Neural cell (in vitro differentiated cells): ENCODE measurements at regions not wholly inside any gene's neighbourhood (a gene's known extent, or its start where the extent isn't known, plus 50 kb on each side); places are given as distances from the start of the nearest gene placed in this dataset.

Source experiments
- H2AFZ ChIP-seq: fragments of 200-600, 300-800 bp; sonication (generic), shearing (Covaris generic); 2 replicates; pipeline ENCODE4 v1.6.0; 2014; ENCODE audit warnings: low read depth, mild to moderate bottlenecking, antibody characterized with exemption, low read length, moderate library complexity
- H3F3A ChIP-seq: fragments of 200-600 bp; shearing (Covaris generic); 2 replicates; pipeline ENCODE4 v1.6.1; 2016; ENCODE audit warnings: mild to moderate bottlenecking, moderate library complexity, mixed read lengths, antibody characterized with exemption, low read length; ENCODE audit not compliant: insufficient read depth, poor library complexity, severe bottlenecking
- H3K27ac ChIP-seq: fragments of 200-600, 300-800 bp; sonication (generic), shearing (Covaris generic); 2 replicates; pipeline ENCODE4 v1.5.1; 2014; ENCODE audit warnings: mild to moderate bottlenecking, low read length, moderate library complexity
- H3K27me3 ChIP-seq: fragments of 300-800, 200-600 bp; sonication (generic), shearing (Covaris generic); 2 replicates; pipeline ENCODE4 v1.6.0; 2014; ENCODE audit warnings: mild to moderate bottlenecking, low read depth, low read length, moderate library complexity; ENCODE audit not compliant: insufficient read depth
- H3K36me3 ChIP-seq: fragments of 300-800, 200-600 bp; sonication (generic), shearing (Covaris generic); 2 replicates; pipeline ENCODE4 v1.5.1; 2014; ENCODE audit warnings: mild to moderate bottlenecking, antibody characterized with exemption, low read length, moderate library complexity; ENCODE audit not compliant: insufficient read depth
- H3K4me2 ChIP-seq: fragments of 300-800, 200-600 bp; sonication (generic), shearing (Covaris generic); 2 replicates; pipeline ENCODE4 v1.6.0; 2014; ENCODE audit warnings: mild to moderate bottlenecking, low read length
- H3K4me3 ChIP-seq: fragments of 300-800, 200-600 bp; sonication (generic), shearing (Covaris generic); 2 replicates; pipeline ENCODE4 v1.5.1; 2014; ENCODE audit warnings: mild to moderate bottlenecking, low read length, moderate library complexity
- H3K79me2 ChIP-seq: fragments of 200-600 bp; shearing (Covaris generic); replicated peaks from 2 replicates; pipeline ENCODE4 v1.6.0; 2014; ENCODE audit warnings: mild to moderate bottlenecking, low read length, moderate library complexity; ENCODE audit not compliant: insufficient read depth
- H3K9ac ChIP-seq: fragments of 300-800, 200-600 bp; sonication (generic), shearing (Covaris generic); 2 replicates; pipeline ENCODE4 v1.6.1; 2016; ENCODE audit warnings: mild to moderate bottlenecking, low read length, mixed read lengths
- H3K9me2 ChIP-seq: fragments of 200-600 bp; shearing (Covaris generic); 2 replicates; pipeline ENCODE4 v1.6.1; 2016; ENCODE audit warnings: mild to moderate bottlenecking, low read length, mixed read lengths; ENCODE audit not compliant: insufficient read depth
- H3K9me3 ChIP-seq: fragments of 200-600, 300-800 bp; sonication (generic), shearing (Covaris generic); 2 replicates; pipeline ENCODE4 v1.6.1; 2016; ENCODE audit warnings: mild to moderate bottlenecking, mixed run types, low read length, moderate library complexity, mixed read lengths
- H4K20me1 ChIP-seq: fragments of 200-600 bp; shearing (Covaris generic); 2 replicates; pipeline ENCODE4 v1.6.1; 2016; ENCODE audit warnings: mild to moderate bottlenecking, mixed run types; ENCODE audit not compliant: insufficient read depth
- EP300 ChIP-seq: fragments of 450-650 bp; conservative IDR thresholded peaks from 2 replicates; pipeline ENCODE4 v1.6.1; 2014; ENCODE audit warnings: antibody characterized with exemption, mild to moderate bottlenecking, moderate library complexity; ENCODE audit not compliant: poor library complexity, severe bottlenecking
- EZH2 ChIP-seq: fragments of 200-600, 300-800 bp; shearing (Covaris generic), sonication (generic); IDR thresholded peaks from 2 replicates; pipeline ENCODE4 v1.6.1; 2014; ENCODE audit warnings: antibody characterized with exemption, low read length, borderline replicate concordance, mild to moderate bottlenecking; ENCODE audit not compliant: insufficient read depth, poor library complexity, severe bottlenecking
- MXI1 ChIP-seq: fragments of 450-650 bp; conservative IDR thresholded peaks from 2 replicates; pipeline ENCODE4 v1.6.1; 2014; ENCODE audit warnings: antibody characterized with exemption, mild to moderate bottlenecking; ENCODE audit not compliant: poor library complexity, severe bottlenecking
- POLR2AphosphoS5 ChIP-seq: IDR thresholded peaks from 2 replicates; pipeline ENCODE4 v1.6.1; 2012
- RAD21 ChIP-seq: fragments of 450-650 bp; conservative IDR thresholded peaks from 2 replicates; pipeline ENCODE4 v1.6.1; 2014; ENCODE audit warnings: antibody characterized with exemption, mild to moderate bottlenecking, moderate library complexity
- SMC3 ChIP-seq: fragments of 450-650 bp; conservative IDR thresholded peaks from 2 replicates; pipeline ENCODE4 v1.6.1; 2014; ENCODE audit warnings: antibody characterized with exemption, mild to moderate bottlenecking, moderate library complexity; ENCODE audit not compliant: poor library complexity
- TAF1 ChIP-seq: IDR thresholded peaks from 2 replicates; pipeline ENCODE4 v1.6.1; 2012; ENCODE audit warnings: low read depth
- TF ChIP-seq, protein P1 (sequence below): fragments of 450-650 bp; IDR thresholded peaks from 2 replicates; pipeline ENCODE4 v1.5.1; 2014; ENCODE audit warnings: antibody characterized with exemption, mild to moderate bottlenecking, moderate library complexity; ENCODE audit not compliant: poor library complexity, severe bottlenecking
- TF ChIP-seq, protein P2 (sequence below): IDR thresholded peaks from 2 replicates; pipeline ENCODE4 v1.6.1; 2012; ENCODE audit warnings: borderline replicate concordance

DNA sequence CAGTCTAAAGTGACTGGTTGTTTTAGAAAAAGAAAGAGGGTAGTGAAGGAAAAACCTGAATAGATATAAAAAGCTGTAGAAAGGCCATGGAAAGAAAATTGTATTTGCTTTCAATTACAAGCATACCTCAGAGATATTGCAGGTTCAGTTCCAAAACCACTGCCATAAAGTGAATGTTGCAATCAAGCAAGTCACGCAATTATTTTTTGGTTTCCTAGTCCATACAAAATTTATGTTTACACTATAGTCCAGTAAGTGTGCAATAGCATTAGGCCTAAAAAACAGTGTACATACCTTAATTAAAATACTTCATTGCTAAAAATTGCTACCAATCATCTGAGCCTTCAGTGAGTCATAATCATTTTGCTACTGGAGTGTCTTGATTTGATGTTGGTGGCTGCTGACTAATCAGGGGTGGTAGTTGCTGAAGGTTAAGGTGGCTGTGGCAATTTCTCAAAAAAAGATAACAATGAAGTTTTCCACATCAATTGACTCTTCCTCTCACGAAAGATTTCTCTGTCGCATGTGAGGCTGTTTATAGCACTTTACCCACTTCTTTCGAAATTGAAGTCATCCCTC, 2003.8 kb upstream of the PIK3C3 start:
- no peaks in the 10 kb centered on the region for H3K79me2 ChIP-seq
- H4K20me1 ChIP-seq = no peaks in the 10 kb centered on the region
- no peaks in the 10 kb centered on the region for H3K36me3 ChIP-seq
- no peaks in the 10 kb centered on the region for H3K27me3 ChIP-seq
- no peaks in the 10 kb centered on the region for H3K9me2 ChIP-seq
- no peak overlapping the region for H3K27ac ChIP-seq
- H3K4me2 ChIP-seq = no peak overlapping the region
- TF ChIP-seq, protein P1, sequence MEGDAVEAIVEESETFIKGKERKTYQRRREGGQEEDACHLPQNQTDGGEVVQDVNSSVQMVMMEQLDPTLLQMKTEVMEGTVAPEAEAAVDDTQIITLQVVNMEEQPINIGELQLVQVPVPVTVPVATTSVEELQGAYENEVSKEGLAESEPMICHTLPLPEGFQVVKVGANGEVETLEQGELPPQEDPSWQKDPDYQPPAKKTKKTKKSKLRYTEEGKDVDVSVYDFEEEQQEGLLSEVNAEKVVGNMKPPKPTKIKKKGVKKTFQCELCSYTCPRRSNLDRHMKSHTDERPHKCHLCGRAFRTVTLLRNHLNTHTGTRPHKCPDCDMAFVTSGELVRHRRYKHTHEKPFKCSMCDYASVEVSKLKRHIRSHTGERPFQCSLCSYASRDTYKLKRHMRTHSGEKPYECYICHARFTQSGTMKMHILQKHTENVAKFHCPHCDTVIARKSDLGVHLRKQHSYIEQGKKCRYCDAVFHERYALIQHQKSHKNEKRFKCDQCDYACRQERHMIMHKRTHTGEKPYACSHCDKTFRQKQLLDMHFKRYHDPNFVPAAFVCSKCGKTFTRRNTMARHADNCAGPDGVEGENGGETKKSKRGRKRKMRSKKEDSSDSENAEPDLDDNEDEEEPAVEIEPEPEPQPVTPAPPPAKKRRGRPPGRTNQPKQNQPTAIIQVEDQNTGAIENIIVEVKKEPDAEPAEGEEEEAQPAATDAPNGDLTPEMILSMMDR = no peak
- TF ChIP-seq POLR2AphosphoS5 = no peak
- TF ChIP-seq MXI1 = no peak
- TF ChIP-seq, protein P2, sequence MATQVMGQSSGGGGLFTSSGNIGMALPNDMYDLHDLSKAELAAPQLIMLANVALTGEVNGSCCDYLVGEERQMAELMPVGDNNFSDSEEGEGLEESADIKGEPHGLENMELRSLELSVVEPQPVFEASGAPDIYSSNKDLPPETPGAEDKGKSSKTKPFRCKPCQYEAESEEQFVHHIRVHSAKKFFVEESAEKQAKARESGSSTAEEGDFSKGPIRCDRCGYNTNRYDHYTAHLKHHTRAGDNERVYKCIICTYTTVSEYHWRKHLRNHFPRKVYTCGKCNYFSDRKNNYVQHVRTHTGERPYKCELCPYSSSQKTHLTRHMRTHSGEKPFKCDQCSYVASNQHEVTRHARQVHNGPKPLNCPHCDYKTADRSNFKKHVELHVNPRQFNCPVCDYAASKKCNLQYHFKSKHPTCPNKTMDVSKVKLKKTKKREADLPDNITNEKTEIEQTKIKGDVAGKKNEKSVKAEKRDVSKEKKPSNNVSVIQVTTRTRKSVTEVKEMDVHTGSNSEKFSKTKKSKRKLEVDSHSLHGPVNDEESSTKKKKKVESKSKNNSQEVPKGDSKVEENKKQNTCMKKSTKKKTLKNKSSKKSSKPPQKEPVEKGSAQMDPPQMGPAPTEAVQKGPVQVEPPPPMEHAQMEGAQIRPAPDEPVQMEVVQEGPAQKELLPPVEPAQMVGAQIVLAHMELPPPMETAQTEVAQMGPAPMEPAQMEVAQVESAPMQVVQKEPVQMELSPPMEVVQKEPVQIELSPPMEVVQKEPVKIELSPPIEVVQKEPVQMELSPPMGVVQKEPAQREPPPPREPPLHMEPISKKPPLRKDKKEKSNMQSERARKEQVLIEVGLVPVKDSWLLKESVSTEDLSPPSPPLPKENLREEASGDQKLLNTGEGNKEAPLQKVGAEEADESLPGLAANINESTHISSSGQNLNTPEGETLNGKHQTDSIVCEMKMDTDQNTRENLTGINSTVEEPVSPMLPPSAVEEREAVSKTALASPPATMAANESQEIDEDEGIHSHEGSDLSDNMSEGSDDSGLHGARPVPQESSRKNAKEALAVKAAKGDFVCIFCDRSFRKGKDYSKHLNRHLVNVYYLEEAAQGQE = no peak
- TF ChIP-seq EP300 = no peak
- peaks cover 2% of the 10 kb centered on the region for H3F3A ChIP-seq
- H3K4me3 ChIP-seq = no peak overlapping the region
- no peak overlapping the region for H2AFZ ChIP-seq
- no peak overlapping the region for H3K9ac ChIP-seq
- H3K9me3 ChIP-seq = no peaks in the 10 kb centered on the region

DNA sequence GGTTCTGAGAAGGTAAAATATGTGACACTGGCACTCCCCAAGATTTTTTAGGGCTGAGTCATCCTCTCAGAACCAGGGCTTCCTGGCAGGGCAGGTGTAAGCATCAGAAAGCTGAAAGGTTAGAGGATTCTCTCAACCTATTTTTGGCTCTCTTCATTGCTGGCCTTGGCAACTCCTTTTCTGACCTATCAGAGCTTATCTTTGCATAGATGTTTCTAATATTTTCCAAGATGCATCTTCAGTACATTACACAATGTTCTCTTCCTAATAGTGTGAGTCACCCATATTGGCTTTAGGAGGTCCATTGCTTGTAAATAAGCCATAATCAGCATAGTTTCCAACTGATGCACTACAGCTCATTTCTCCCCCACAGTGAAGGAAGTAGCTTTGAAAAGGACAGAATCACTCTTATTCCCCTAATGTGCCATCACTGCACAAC, 2008.4 kb upstream of the PIK3C3 start:
- Histone ChIP-seq H3K9ac (no peak overlapping the region), H3K9me2 (no peaks in the 10 kb centered on the region), H3K4me3 (no peak overlapping the region), H4K20me1 (no peaks in the 10 kb centered on the region), H2AFZ (no peak overlapping the region), H3K4me2 (no peak overlapping the region), H3K27me3 (no peaks in the 10 kb centered on the region), H3K79me2 (no peaks in the 10 kb centered on the region), H3K9me3 (no peaks in the 10 kb centered on the region), H3K36me3 (no peaks in the 10 kb centered on the region), H3K27ac (peak overlapping the region; percentile 39), H3F3A (peaks cover 3% of the 10 kb centered on the region)
- TF ChIP-seq TAF1 = no peak
- TF ChIP-seq POLR2AphosphoS5 = peak; percentile 35

DNA sequence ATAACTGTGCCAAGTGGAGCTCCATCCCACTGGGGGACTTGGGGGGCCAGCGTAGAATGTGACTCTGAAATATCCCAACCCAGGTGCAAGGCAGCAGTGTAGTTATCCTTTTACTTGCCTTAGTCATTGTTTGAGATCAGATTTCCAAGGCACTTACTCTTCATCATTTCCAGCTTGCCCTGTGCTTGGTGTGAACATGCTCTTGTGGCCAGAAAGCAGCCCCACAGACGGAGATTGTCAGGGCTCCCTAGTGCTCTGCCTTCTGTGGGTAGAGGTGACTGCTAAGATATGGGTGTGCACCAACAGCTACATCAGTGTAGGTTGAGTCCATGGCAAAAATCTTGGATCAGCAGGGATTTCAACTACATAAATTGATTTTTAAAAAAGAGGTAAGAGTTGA, 2010.0 kb upstream of the PIK3C3 start:
- Histone ChIP-seq H4K20me1 (no peaks in the 10 kb centered on the region), H3K4me3 (no peak overlapping the region), H2AFZ (no peak overlapping the region), H3K79me2 (no peaks in the 10 kb centered on the region), H3K27me3 (no peaks in the 10 kb centered on the region), H3F3A (peaks cover 3% of the 10 kb centered on the region), H3K36me3 (no peaks in the 10 kb centered on the region), H3K27ac (no peak overlapping the region), H3K9ac (no peak overlapping the region), H3K9me3 (no peaks in the 10 kb centered on the region), H3K4me2 (no peak overlapping the region), H3K9me2 (no peaks in the 10 kb centered on the region)
- no peak for TF ChIP-seq RAD21
- TF ChIP-seq MXI1 = no peak
- TF ChIP-seq EZH2 = no peak
- no peak for TF ChIP-seq TAF1
- TF ChIP-seq SMC3 = no peak
- no peak for TF ChIP-seq POLR2AphosphoS5
- TF ChIP-seq, protein P2 = no peak
- no peak for TF ChIP-seq EP300
- TF ChIP-seq, protein P1 = no peak
